ENCODE measurements at regions not wholly inside any gene's neighbourhood (a gene's known extent, or its start where the extent isn't known, plus 50 kb on each side); places are given as distances from the start of the nearest gene placed in this dataset.

GRCh38 chr3:104746056-104746455, 620.7 kb upstream of the ALCAM start:
- TF ChIP-seq CSDC2 (CRISPR knock-in tag; IDR thresholded peaks at IDR 0.05) (no peak), RARB (CRISPR knock-in tag; IDR thresholded peaks at IDR 0.05) (no peak), BACH2 (CRISPR knock-in tag; IDR thresholded peaks at IDR 0.05; ENCODE audit: borderline replicate concordance) (no peak), ARNTL (CRISPR knock-in tag; IDR thresholded peaks at IDR 0.05; ENCODE audit: borderline replicate concordance, low read depth) (no peak), ESRRG (CRISPR knock-in tag; IDR thresholded peaks at IDR 0.05) (no peak), OSR1 (CRISPR knock-in tag; IDR thresholded peaks at IDR 0.05) (no peak), PPARA (CRISPR knock-in tag; IDR thresholded peaks at IDR 0.05; ENCODE audit: borderline replicate concordance) (no peak), CREB5 (CRISPR knock-in tag; IDR thresholded peaks at IDR 0.05; ENCODE audit: low read depth) (no peak), ZNF565 (CRISPR knock-in tag; conservative IDR thresholded peaks at IDR 0.05; ENCODE audit: low read depth) (no peak), GLIS3 (CRISPR knock-in tag; IDR thresholded peaks at IDR 0.05) (no peak), SNAI2 (CRISPR knock-in tag; IDR thresholded peaks at IDR 0.05) (no peak)
- TF ChIP-seq, protein P1, sequence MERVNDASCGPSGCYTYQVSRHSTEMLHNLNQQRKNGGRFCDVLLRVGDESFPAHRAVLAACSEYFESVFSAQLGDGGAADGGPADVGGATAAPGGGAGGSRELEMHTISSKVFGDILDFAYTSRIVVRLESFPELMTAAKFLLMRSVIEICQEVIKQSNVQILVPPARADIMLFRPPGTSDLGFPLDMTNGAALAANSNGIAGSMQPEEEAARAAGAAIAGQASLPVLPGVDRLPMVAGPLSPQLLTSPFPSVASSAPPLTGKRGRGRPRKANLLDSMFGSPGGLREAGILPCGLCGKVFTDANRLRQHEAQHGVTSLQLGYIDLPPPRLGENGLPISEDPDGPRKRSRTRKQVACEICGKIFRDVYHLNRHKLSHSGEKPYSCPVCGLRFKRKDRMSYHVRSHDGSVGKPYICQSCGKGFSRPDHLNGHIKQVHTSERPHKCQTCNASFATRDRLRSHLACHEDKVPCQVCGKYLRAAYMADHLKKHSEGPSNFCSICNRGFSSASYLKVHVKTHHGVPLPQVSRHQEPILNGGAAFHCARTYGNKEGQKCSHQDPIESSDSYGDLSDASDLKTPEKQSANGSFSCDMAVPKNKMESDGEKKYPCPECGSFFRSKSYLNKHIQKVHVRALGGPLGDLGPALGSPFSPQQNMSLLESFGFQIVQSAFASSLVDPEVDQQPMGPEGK (CRISPR knock-in tag; IDR thresholded peaks at IDR 0.05; ENCODE audit: borderline replicate concordance): no peak
